22Rv1 (cell line): ENCODE measurements at regions not wholly inside any gene's neighbourhood (a gene's known extent, or its start where the extent isn't known, plus 50 kb on each side); places are given as distances from the start of the nearest gene placed in this dataset.

Source experiments
- ZFX ChIP-seq: fragments of 450-650 bp; IDR thresholded peaks from 2 replicates; pipeline ENCODE4 v1.6.1; 2017; ENCODE audit warnings: antibody characterized with exemption, borderline replicate concordance
- TF ChIP-seq, protein P1 (sequence below): fragments of 450-650 bp; IDR thresholded peaks from 2 replicates; pipeline ENCODE4 v1.5.1; 2017; ENCODE audit warnings: mild to moderate bottlenecking

GRCh38 chr2:196295005-196295404 lies 123.6 kb upstream of the STK17B start:
- TF ChIP-seq, protein P1, sequence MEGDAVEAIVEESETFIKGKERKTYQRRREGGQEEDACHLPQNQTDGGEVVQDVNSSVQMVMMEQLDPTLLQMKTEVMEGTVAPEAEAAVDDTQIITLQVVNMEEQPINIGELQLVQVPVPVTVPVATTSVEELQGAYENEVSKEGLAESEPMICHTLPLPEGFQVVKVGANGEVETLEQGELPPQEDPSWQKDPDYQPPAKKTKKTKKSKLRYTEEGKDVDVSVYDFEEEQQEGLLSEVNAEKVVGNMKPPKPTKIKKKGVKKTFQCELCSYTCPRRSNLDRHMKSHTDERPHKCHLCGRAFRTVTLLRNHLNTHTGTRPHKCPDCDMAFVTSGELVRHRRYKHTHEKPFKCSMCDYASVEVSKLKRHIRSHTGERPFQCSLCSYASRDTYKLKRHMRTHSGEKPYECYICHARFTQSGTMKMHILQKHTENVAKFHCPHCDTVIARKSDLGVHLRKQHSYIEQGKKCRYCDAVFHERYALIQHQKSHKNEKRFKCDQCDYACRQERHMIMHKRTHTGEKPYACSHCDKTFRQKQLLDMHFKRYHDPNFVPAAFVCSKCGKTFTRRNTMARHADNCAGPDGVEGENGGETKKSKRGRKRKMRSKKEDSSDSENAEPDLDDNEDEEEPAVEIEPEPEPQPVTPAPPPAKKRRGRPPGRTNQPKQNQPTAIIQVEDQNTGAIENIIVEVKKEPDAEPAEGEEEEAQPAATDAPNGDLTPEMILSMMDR, result no peak
- TF ChIP-seq ZFX, result no peak
